ENCODE measurements at regions not wholly inside any gene's neighbourhood (a gene's known extent, or its start where the extent isn't known, plus 50 kb on each side); places are given as distances from the start of the nearest gene placed in this dataset.

- TF ChIP-seq PRDM15 (CRISPR knock-in tag; IDR thresholded peaks at IDR 0.05) (no peak), PML (IDR thresholded peaks at IDR 0.05; ENCODE audit: low read length) (no peak), FOS (IDR thresholded peaks at IDR 0.05; ENCODE audit: borderline replicate concordance, extremely low read depth, insufficient read length) (no peak)
These were observed 186.5 kb upstream of the FSTL5 start (continued) for GRCh38 chr4:162350331-162350730.

GRCh38 chr4:162349395-162349794 lies 185.6 kb upstream of the FSTL5 start:
- Histone ChIP-seq H3K4me2 (ENCODE audit: control insufficient read depth, insufficient read depth) (no peak overlapping the region), H3K4me1 (ENCODE audit: control insufficient read depth, insufficient read depth, low read length) (no peaks in the 10 kb centered on the region), H3K4me3 (no peak overlapping the region), H3K9me3 (replicated peaks; ENCODE audit: control insufficient read depth, insufficient read depth, low read length) (no peaks in the 10 kb centered on the region), H3K79me2 (ENCODE audit: control insufficient read depth, insufficient read depth, low read length) (no peaks in the 10 kb centered on the region), H2AFZ (ENCODE audit: control insufficient read depth, low read depth, low read length) (no peak overlapping the region), H3K27me3 (replicated peaks in 1 of 2; ENCODE audit: control insufficient read depth in 2 of 2, insufficient read depth in 2 of 2, low read length in 1 of 2) (no peaks in the 10 kb centered on the region), H3K27ac (ENCODE audit: control insufficient read depth, insufficient read depth) (no peak overlapping the region), H3K9ac (ENCODE audit: control insufficient read depth, insufficient read depth, low read length) (no peak overlapping the region), H3K36me3 (ENCODE audit: control insufficient read depth in 2 of 2, insufficient read depth in 2 of 2, low read length in 1 of 2) (no peaks in the 10 kb centered on the region), H4K20me1 (ENCODE audit: control insufficient read depth, insufficient read depth) (no peaks in the 10 kb centered on the region)
- FAIRE-seq = no peak
- ChIA-PET POLR2A (no interaction called here), CTCF (no interaction called here), SMC1A (ENCODE audit: uncharacterized antibody, unreplicated experiment) (no interaction called here), RAD21 (ENCODE audit: unreplicated experiment) (no interaction called here)
- intact Hi-C loops (cut with micrococcal nuclease; ENCODE audit: unreplicated experiment) = no loop called here
- WGBS (ENCODE audit: insufficient coverage, insufficient replicate concordance, low lambda C conversion rate, missing lambda C conversion rate) = 18% methylated on average over 2 of the region's 2 CpGs
- in situ Hi-C loops (cut with MboI) = no loop called here
- ATAC-seq = no peak
- no peak for DNase-seq (ENCODE audit: low read depth, low spot score)
- no TSS peak for BruUV-seq (replicated peaks)
- TF ChIP-seq POLR2AphosphoS2 (IDR thresholded peaks at IDR 0.05; ENCODE audit: low read depth, low read length) = no peak

All from GM12878 (cell line).